HCEC 1CT (cell line): ENCODE measurements at regions not wholly inside any gene's neighbourhood (a gene's known extent, or its start where the extent isn't known, plus 50 kb on each side); places are given as distances from the start of the nearest gene placed in this dataset.

Experiments used
- DNase-seq: peaks from one replicate; pipeline ENCODE4 v3.0.0-alpha.2; 2017

DNA sequence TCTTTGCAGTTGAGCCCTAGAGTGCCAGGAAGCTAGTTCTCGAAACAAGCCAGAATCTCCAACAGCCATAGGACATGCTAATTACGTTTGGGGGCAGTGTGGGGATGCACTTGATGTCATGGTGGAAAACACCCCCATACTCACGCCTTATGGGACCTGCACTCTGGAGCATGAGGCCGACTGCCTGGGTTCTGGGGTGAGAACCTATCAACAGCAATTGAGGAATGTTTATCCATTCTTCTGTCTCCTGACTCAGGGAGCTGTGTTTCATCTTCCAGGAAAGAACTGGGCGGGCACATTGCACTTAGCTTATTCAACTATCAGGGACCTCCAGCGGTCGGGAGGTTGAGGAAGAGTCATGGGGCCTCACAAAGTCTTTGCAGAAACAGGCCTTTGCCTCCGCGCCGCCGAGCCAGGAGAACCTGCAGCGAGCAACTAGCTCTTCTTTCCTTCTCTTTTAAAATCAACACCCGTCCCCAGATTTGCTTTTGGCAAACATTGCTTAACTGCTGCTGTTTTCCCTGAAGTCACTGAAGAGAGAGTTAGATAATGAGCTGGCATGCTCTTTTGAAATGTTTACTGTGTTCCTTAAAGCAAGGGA, 226.1 kb upstream of the DIO3 start:
- no peak for DNase-seq

GRCh38 chr14:101336183-101336582, 225.1 kb upstream of the DIO3 start:
- DNase-seq, result no peak

GRCh38 chr14:101337053-101337452, 224.2 kb upstream of the DIO3 start:
- no peak for DNase-seq

GRCh38 chr14:101340556-101340955, 220.7 kb upstream of the DIO3 start:
- DNase-seq, result no peak

GRCh38 chr14:101347893-101348777, 213.2 kb upstream of the DIO3 start:
- no peak for DNase-seq

- DNase-seq, result no peak
These were observed 212.2 kb upstream of the DIO3 start for GRCh38 chr14:101349108-101349507.

GRCh38 chr14:101350021-101350420, 211.3 kb upstream of the DIO3 start:
- DNase-seq, result no peak

GRCh38 chr14:101350691-101351090, 210.6 kb upstream of the DIO3 start:
- DNase-seq, result no peak

DNA sequence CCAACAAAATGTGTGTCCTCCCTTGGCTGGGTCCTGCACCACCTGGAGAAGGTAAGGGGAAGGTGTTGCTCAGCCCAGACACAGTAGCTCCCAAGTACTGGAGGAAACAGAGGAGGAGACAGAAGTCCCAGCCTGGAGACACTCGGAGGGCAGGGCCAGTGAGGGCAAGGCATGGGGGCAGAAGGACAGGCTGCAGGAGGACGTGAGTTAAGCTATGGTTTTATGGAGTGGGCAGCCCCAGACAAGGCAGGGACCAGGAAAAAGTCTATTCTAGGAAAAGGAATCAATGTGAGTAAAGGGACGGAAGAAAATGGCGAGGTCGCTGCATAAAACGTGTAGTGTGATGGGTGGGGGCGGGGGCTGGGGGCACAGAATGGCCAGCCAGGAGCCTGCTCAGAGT, 210.1 kb upstream of the DIO3 start:
- DNase-seq, result no peak

DNA sequence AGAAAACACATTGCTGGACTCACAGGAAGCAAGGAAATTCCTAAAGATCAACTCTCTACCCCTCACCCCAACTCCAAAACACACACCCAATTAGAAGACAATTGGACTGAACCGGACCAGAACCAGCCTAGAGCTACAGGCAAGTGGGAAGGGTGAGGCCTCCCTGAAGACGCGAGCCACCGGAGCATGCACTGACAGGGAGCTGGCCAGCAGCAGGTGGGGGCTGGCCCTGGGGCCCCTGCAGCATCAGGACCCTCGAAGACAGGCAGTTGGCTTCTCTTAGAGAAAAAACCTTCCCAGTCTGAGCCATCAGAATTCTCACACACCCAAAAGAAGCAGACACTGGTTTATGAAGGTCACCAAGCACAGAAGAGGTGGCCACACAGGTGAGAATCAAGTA, 209.5 kb upstream of the DIO3 start:
- no peak for DNase-seq

GRCh38 chr14:101352567-101352966, 208.7 kb upstream of the DIO3 start:
- DNase-seq, result no peak

GRCh38 chr14:101353422-101353821, 207.9 kb upstream of the DIO3 start:
- no peak for DNase-seq

- DNase-seq, result no peak
These were observed 206.6 kb upstream of the DIO3 start for GRCh38 chr14:101354726-101355125.

GRCh38 chr14:101355284-101355683, 206.0 kb upstream of the DIO3 start:
- DNase-seq, result no peak

DNA sequence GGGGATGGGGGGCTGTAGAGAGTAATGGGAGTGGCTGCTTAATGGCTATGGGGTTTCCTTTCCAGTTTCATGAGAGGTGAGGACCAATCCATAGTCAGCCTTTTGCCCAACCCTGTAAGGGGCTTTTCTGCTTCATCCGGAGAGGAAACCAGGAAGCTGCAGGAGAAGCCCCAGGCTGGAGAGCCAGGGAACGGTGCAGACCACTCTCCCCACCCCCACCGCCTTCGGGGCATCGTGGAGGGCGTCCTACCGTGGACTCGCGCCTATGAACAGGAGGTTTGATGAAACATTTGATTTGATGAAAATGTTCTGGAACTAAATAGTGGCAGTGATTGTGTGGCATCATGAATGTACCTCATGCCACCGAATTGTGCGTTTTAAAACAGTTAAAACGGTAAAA, 204.3 kb upstream of the DIO3 start:
- no peak for DNase-seq

GRCh38 chr14:101357559-101358319, 203.6 kb upstream of the DIO3 start:
- DNase-seq, result no peak

DNA sequence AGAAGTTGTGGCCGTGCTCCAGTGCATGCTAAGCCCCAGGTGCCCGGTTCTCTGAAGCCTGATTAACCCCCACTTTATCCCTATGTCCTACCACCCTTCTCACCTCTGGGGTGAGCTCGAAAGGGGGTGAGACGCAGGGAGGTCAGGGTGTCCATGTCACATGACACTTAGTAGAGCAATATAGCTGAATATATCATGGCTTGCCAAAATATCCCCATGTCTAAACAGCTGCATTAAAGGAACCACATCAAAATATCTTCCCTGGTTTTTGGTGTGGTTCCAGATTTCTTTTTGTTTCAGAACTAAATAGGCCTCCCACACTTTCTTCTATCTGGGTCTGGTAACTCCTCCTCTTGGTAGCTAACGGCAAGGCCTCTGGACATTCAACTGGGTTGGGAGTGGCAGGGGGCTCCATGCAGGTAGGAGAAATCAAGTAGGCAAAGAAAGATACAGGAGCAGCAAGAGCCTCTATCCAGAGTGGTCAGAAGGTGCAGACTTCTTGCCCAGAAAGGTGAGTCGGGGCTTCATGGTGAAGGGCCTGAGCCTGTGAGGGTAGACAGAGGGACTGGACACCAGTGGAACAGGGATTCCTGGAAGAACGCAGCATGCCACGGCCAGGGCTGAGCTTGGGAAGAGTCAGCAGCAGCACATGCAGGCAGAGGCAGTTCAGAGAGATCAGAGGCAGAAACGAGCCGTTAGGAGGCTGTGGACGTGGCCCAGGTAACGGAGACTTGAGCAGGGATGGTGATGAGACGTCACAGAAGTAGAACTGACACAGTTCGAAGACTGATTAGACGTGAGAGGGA, 202.8 kb upstream of the DIO3 start:
- no peak for DNase-seq

GRCh38 chr14:101359221-101360053, 201.9 kb upstream of the DIO3 start:
- DNase-seq, result no peak

- DNase-seq, result peak; percentile 8
These were observed 201.0 kb upstream of the DIO3 start for GRCh38 chr14:101360054-101360911.

- DNase-seq, result no peak
These were observed 200.3 kb upstream of the DIO3 start for GRCh38 chr14:101361044-101361443.
